ENCODE measurements at regions not wholly inside any gene's neighbourhood (a gene's known extent, or its start where the extent isn't known, plus 50 kb on each side); places are given as distances from the start of the nearest gene placed in this dataset.

- Histone ChIP-seq H3K27ac (ENCODE audit: low read depth in 1 of 2, low read length in 2 of 2) (no peak overlapping the region), H3K27me3 (ENCODE audit: control insufficient read depth in 4 of 4, insufficient read depth in 4 of 4, low read length in 3 of 4) (no peaks in the 10 kb centered on the region), H3K36me3 (ENCODE audit: control insufficient read depth in 4 of 4, insufficient read depth in 3 of 4, low read depth in 1 of 4, low read length in 3 of 4) (no peaks in the 10 kb centered on the region), H3K9me3 (ENCODE audit: control insufficient read depth in 4 of 4, low read length in 3 of 4) (no peaks in the 10 kb centered on the region), H3K4me3 (ENCODE audit: low read depth in 1 of 3, low read length in 3 of 3) (no peak overlapping the region), H3K4me1 (ENCODE audit: control insufficient read depth in 4 of 4, insufficient read depth in 4 of 4, low read length in 3 of 4) (no peaks in the 10 kb centered on the region), H3K9ac (ENCODE audit: low read depth in 1 of 2, low read length in 2 of 2) (no peak overlapping the region)
- 97% methylated on average over 1 of the region's 1 CpG for WGBS
- TF ChIP-seq FOXA1 (IDR thresholded peaks at IDR 0.05) (no peak), YY1 (IDR thresholded peaks at IDR 0.05) (no peak), RAD21 (IDR thresholded peaks at IDR 0.05) (no peak), EGR1 (IDR thresholded peaks at IDR 0.05; ENCODE audit: low read depth in 2 of 2) (no peak), HNF4G (IDR thresholded peaks at IDR 0.05) (no peak), HNF4A (conservative IDR thresholded peaks at IDR 0.05) (no peak), SP1 (IDR thresholded peaks at IDR 0.05) (no peak), MAX (IDR thresholded peaks at IDR 0.05) (no peak), NR2F2 (IDR thresholded peaks at IDR 0.05) (no peak), FOXA2 (IDR thresholded peaks at IDR 0.05) (no peak)
- TF ChIP-seq, protein P1, sequence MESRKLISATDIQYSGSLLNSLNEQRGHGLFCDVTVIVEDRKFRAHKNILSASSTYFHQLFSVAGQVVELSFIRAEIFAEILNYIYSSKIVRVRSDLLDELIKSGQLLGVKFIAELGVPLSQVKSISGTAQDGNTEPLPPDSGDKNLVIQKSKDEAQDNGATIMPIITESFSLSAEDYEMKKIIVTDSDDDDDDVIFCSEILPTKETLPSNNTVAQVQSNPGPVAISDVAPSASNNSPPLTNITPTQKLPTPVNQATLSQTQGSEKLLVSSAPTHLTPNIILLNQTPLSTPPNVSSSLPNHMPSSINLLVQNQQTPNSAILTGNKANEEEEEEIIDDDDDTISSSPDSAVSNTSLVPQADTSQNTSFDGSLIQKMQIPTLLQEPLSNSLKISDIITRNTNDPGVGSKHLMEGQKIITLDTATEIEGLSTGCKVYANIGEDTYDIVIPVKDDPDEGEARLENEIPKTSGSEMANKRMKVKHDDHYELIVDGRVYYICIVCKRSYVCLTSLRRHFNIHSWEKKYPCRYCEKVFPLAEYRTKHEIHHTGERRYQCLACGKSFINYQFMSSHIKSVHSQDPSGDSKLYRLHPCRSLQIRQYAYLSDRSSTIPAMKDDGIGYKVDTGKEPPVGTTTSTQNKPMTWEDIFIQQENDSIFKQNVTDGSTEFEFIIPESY (IDR thresholded peaks at IDR 0.05), result no peak
- TF ChIP-seq, protein P2, sequence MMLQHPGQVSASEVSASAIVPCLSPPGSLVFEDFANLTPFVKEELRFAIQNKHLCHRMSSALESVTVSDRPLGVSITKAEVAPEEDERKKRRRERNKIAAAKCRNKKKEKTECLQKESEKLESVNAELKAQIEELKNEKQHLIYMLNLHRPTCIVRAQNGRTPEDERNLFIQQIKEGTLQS (IDR thresholded peaks at IDR 0.05), result no peak
- no peak for DNase-seq (ENCODE audit: low spot score)
Observed at GRCh38 chr5:88425124-88425523, 156.5 kb upstream of the TMEM161B start.

DNA sequence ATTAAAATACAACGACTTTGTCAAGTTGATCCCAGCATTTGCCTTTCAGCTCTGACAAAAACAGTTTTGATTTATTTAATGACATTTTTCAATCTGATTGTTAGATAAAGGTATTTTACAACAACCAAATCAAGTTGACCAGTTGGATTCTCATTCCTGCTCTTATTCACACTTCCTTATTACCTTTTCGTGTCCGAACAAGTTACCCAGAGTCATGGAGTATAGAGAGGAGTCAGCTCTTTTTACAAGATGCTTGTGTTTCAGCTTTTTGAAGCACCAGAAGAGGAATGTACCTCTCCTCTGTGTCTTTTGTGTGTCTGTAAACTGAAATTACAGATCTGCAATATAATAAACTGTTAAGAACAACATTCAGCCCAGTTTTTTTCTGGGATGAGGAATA lies 151.3 kb upstream of the TMEM161B start:
- H3K4me1 ChIP-seq (ENCODE audit: control insufficient read depth in 4 of 4, insufficient read depth in 4 of 4, low read length in 3 of 4), result no peaks in the 10 kb centered on the region
- TF ChIP-seq RXRA (IDR thresholded peaks at IDR 0.05) (no peak), TAF1 (conservative IDR thresholded peaks at IDR 0.05) (no peak), HNF4A (conservative IDR thresholded peaks at IDR 0.05) (no peak), JUND (IDR thresholded peaks at IDR 0.05) (no peak), HNF4G (IDR thresholded peaks at IDR 0.05) (no peak), NR2F2 (IDR thresholded peaks at IDR 0.05) (no peak), CTCF (IDR thresholded peaks at IDR 0.05; ENCODE audit: low read depth, low read length, missing input control) (no peak), SP1 (IDR thresholded peaks at IDR 0.05) (no peak), RAD21 (IDR thresholded peaks at IDR 0.05) (no peak), FOXA2 (IDR thresholded peaks at IDR 0.05) (no peak), MAX (IDR thresholded peaks at IDR 0.05) (no peak)
- TF ChIP-seq, protein P3, sequence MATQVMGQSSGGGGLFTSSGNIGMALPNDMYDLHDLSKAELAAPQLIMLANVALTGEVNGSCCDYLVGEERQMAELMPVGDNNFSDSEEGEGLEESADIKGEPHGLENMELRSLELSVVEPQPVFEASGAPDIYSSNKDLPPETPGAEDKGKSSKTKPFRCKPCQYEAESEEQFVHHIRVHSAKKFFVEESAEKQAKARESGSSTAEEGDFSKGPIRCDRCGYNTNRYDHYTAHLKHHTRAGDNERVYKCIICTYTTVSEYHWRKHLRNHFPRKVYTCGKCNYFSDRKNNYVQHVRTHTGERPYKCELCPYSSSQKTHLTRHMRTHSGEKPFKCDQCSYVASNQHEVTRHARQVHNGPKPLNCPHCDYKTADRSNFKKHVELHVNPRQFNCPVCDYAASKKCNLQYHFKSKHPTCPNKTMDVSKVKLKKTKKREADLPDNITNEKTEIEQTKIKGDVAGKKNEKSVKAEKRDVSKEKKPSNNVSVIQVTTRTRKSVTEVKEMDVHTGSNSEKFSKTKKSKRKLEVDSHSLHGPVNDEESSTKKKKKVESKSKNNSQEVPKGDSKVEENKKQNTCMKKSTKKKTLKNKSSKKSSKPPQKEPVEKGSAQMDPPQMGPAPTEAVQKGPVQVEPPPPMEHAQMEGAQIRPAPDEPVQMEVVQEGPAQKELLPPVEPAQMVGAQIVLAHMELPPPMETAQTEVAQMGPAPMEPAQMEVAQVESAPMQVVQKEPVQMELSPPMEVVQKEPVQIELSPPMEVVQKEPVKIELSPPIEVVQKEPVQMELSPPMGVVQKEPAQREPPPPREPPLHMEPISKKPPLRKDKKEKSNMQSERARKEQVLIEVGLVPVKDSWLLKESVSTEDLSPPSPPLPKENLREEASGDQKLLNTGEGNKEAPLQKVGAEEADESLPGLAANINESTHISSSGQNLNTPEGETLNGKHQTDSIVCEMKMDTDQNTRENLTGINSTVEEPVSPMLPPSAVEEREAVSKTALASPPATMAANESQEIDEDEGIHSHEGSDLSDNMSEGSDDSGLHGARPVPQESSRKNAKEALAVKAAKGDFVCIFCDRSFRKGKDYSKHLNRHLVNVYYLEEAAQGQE (IDR thresholded peaks at IDR 0.05), result no peak
- TF ChIP-seq, protein P1 (IDR thresholded peaks at IDR 0.05), result no peak
- TF ChIP-seq, protein P2 (IDR thresholded peaks at IDR 0.05), result no peak
- no peaks in the 10 kb centered on the region for H3K27me3 ChIP-seq (ENCODE audit: control insufficient read depth in 4 of 4, insufficient read depth in 4 of 4, low read length in 3 of 4)
- H3K27ac ChIP-seq (ENCODE audit: low read depth in 1 of 2, low read length in 2 of 2), result no peak overlapping the region
- no peak overlapping the region for H3K9ac ChIP-seq (ENCODE audit: low read depth in 1 of 2, low read length in 2 of 2)
- DNase-seq (ENCODE audit: low spot score), result no peak
- WGBS, result 90% methylated on average over 3 of the region's 3 CpGs
- no peaks in the 10 kb centered on the region for H3K9me3 ChIP-seq (ENCODE audit: control insufficient read depth in 4 of 4, low read length in 3 of 4)
- H3K4me3 ChIP-seq (ENCODE audit: low read depth in 1 of 3, low read length in 3 of 3), result no peak overlapping the region
- no peaks in the 10 kb centered on the region for H3K36me3 ChIP-seq (ENCODE audit: control insufficient read depth in 4 of 4, insufficient read depth in 3 of 4, low read depth in 1 of 4, low read length in 3 of 4)
